HepG2 (cell line): ENCODE measurements at regions not wholly inside any gene's neighbourhood (a gene's known extent, or its start where the extent isn't known, plus 50 kb on each side); places are given as distances from the start of the nearest gene placed in this dataset.

ENCODE experiments used
- ATF1 ChIP-seq: IDR thresholded peaks from 2 replicates; pipeline ENCODE4 v1.6.1; 2016; ENCODE audit warnings: mild to moderate bottlenecking, control low read depth
- CBX2 ChIP-seq, 2 experiments: fragments of 200-600 bp in 1 of 2; sonication (generic); formaldehyde crosslinking in 1 of 2; IDR thresholded peaks; 2 replicates each; pipeline versions ENCODE4 v1.7.0 to v1.8.1; 2018 to 2022; ENCODE audit warnings: low read depth in 2 of 2, low read length in 1 of 2, mild to moderate bottlenecking in 1 of 2, missing genetic modification reagents in 1 of 2
- NFKBIZ ChIP-seq: IDR thresholded peaks from 2 replicates; pipeline ENCODE4 v1.6.1; 2018; ENCODE audit warnings: missing genetic modification reagents, missing compliant biosample characterization
- SMC3 ChIP-seq: IDR thresholded peaks from 2 replicates; pipeline ENCODE4 v1.6.1; 2011; ENCODE audit warnings: low read length, improper control_type of control experiment
- ZXDC ChIP-seq: sonication (generic); formaldehyde crosslinking; IDR thresholded peaks from 2 replicates; pipeline ENCODE4 v1.5.0; 2020; ENCODE audit warnings: mild to moderate bottlenecking, missing genetic modification reagents
- TF ChIP-seq, protein P1 (sequence below): sonication (generic); formaldehyde crosslinking; IDR thresholded peaks from 2 replicates; pipeline ENCODE4 v1.4.0; 2020; ENCODE audit warnings: missing genetic modification reagents

DNA sequence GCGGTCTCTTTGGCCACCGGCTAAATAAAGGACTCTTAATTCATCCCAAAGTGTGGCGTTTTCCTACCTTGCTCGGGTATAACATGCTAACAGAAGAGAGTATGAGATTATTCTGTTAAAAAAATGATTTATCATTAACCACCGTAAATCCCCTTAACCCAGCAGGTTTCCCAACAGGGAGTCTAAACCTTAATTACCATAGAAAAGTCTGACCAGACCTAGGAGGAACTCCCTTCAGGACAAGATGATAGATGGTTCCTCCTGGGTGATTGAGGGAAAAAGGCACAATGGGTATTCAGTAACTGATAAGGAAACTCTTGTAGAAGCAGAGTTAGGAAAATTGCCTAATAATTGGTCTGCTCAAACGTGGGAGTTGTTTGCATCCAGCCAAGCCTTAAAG lies 193.7 kb downstream of the ZNF737 start:
- no peak for TF ChIP-seq NFKBIZ (CRISPR knock-in tag)
- TF ChIP-seq, protein P1, sequence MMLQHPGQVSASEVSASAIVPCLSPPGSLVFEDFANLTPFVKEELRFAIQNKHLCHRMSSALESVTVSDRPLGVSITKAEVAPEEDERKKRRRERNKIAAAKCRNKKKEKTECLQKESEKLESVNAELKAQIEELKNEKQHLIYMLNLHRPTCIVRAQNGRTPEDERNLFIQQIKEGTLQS (CRISPR knock-in tag) = no peak
- no peak for TF ChIP-seq CBX2 (IDR thresholded peaks at IDR 0.05; ENCODE audit: low read depth, low read length)
- no peak for TF ChIP-seq CBX2 (CRISPR knock-in tag; IDR thresholded peaks at IDR 0.05; ENCODE audit: low read depth)
- TF ChIP-seq ZXDC (CRISPR knock-in tag) = no peak
- TF ChIP-seq ATF1 = no peak
- no peak for TF ChIP-seq SMC3
